GM18505 (cell line): ENCODE measurements at regions not wholly inside any gene's neighbourhood (a gene's known extent, or its start where the extent isn't known, plus 50 kb on each side); places are given as distances from the start of the nearest gene placed in this dataset.

Experiments
- ATAC-seq: cut with Tn5 transposase; IDR thresholded peaks from one replicate; pipeline ENCODE4 v1.9.1; 2021; ENCODE audit not compliant: unreplicated experiment
- POLR2A ChIP-seq: IDR thresholded peaks from 4 replicates; pipeline ENCODE4 v1.6.1; 2011; ENCODE audit warnings: borderline replicate concordance; ENCODE audit not compliant: insufficient read depth, insufficient read length; ENCODE audit errors: extremely low read depth

DNA sequence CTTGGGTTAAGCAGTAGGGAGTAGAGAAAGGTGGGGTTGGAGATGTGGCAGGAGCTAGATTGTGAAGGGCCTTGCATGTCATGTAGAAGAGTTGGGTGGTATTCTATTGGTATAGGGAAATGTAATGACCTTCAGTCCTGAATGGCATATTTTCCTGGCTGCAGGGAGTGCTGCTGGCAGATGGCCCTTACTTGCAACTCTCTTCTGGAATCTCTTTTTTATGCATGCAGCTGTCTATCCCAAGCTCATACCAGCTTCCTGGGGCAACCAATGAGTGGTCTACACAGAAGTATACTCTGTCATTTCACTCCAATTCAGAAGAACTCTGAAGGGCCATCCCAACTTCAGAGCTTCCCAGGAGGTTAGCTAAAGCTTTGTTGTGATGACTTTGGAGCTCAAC, 144.7 kb upstream of the ANKRD28 start:
- no peak for ATAC-seq
- no peak for TF ChIP-seq POLR2A

DNA sequence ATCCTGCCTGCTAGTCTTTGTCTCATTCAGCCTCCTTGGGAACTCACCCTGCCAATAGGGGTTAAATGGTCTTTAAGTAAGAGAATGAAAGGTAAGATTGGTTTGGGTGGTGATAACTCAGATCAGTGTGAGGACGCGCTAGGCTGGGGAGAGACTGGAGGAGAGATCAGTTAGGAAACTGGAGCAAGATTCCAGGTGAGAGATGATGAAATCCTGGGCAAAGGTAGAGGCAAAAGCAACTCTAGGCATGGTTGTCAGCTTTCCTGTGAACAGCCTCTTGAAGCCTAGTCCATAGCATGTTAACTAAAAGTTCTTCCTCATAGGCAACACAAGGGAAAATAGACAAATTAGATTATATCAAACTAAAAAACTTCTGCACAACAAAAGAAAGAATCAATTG, 145.2 kb upstream of the ANKRD28 start:
- no peak for ATAC-seq

DNA sequence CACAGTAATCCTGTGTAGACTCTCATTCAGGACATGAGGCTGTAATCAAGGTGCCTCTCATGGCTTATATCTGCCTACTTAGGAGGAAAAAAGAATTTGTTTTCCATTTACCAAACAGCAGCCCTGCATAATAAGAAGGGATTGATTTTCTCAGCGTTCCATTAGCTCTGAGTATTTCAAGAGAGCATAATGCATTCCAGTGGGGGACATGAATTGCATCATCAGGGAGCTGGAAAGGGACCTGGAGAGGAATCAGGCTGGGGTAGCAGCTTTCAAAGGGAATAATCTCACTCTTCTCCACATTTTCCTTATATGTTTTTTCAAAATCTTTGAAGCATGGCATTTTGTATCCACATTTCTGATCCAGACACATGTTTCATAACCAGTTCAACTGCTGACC, 150.6 kb upstream of the ANKRD28 start:
- TF ChIP-seq POLR2A = no peak
- no peak for ATAC-seq

More for the DNA sequence above, 145.2 kb upstream of the ANKRD28 start:
- TF ChIP-seq POLR2A = no peak

DNA sequence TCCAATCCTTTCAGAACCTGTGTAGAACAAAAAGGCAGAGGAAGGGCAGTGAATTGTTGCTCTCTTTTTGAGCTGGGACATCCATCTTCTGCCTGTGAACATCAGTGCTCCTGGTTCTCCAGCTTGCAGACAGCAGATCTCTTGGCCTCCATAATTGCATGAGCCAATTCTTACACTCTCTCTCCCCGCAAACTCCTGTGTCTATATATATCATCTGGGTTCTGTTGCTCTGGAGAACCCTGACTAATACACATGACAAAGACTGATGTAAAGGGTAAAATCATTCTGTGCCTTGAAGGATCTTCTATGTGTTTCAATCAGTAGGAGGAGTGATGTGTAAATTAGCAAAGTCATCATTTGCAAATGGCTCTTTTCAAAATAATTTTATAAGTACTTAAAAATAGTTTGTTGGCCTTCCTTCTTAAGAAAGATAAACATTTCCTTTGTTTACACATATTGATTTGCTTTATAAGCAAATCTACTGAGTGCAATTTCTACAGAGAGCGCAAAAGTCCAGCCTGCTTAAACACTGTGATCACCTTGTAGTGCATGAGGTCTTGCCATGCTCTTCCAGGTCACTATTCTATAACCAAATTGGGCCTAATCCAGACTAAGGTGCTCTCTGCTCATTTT, 154.9 kb upstream of the ANKRD28 start:
- TF ChIP-seq POLR2A = no peak
- ATAC-seq = no peak

DNA sequence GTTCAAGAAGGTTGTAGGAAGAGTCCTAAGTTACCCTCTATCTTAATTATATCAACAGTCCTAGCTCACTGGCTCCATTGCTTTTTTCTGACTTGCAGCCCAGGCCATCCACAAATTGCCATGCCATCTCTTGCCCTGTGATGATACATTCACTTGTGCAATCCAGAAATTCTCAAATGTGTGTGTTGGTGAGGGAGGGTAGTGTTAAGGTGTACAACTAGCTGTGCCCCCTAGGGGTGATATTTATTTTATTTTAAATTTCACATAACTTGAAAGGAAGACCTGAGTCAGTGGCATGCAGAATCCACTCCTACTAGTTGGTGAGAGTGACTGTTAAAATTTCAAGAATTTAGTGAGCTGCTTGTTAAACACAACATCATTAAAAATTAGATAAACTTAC, 156.1 kb upstream of the ANKRD28 start:
- TF ChIP-seq POLR2A = no peak
- no peak for ATAC-seq

DNA sequence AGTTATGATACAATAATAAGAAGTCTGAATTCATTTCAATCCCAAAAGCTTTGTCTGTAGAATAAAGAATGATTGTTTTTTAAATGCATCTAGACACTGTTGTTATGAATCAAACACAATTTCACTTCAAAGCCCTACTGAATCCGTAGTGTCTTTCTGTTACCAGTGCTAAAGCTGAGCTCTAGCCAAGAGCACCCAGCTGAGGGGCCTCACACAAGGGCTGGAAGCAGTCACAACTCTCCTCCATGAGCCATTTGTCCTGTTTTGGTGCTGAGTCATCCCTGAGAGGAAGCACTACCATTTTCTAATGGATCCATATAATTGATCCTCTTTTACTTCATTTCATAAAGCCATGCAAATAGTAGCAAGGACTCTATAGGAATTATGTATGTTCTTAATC, 158.2 kb upstream of the ANKRD28 start:
- no peak for TF ChIP-seq POLR2A
- ATAC-seq = no peak

DNA sequence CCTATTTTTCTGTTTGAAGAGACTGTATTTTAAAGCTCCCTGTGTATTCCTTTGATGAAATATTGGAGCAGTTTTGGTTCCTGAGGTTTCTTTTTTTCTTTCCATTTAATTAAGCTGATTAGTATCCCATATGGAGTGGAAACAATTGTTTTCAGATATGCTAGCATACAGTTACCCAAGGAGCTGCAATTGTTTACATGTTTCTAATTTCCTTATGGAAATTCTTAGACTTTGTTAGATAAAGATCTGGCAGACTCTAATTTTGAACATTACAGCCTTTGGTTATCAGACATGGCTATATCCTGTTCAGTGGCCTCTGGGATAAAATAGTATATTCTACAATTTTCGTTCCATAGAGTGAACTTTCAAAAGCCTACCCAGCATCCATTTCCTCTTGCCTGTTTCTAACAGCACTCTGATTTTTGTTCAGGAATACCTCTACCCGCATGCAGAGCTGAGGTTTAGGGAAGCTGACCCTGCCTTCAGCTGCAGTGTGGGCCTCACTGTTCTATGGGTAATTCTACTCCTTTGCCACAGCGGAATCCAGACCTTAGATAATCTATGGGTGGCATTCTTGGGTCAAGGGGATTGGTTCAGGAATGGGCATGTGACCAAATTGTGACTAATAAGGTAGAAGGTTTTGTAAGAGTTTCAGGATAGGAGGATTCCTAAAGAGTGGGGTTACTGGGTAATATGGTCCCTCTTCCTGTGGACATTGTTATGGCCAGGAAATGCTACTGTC, 161.1 kb upstream of the ANKRD28 start:
- no peak for TF ChIP-seq POLR2A
- no peak for ATAC-seq

DNA sequence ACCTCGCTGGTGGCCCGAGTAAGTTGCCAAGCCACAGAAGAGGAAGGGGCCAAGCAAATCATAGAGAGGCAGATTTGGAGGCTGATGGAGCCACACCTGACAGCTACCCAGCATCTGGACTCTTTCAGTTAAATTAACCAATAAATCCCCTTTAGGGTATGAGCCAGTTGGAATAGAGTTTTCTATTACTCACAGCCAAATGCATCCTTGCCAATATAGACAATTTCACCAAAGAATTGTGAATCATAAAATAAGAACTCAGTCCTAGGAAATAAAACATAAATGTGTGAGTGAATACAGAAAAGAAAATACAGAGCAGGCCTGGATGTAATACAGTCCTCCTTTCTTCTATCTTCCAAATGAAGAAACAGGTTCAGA, 161.6 kb upstream of the ANKRD28 start:
- no peak for TF ChIP-seq POLR2A

DNA sequence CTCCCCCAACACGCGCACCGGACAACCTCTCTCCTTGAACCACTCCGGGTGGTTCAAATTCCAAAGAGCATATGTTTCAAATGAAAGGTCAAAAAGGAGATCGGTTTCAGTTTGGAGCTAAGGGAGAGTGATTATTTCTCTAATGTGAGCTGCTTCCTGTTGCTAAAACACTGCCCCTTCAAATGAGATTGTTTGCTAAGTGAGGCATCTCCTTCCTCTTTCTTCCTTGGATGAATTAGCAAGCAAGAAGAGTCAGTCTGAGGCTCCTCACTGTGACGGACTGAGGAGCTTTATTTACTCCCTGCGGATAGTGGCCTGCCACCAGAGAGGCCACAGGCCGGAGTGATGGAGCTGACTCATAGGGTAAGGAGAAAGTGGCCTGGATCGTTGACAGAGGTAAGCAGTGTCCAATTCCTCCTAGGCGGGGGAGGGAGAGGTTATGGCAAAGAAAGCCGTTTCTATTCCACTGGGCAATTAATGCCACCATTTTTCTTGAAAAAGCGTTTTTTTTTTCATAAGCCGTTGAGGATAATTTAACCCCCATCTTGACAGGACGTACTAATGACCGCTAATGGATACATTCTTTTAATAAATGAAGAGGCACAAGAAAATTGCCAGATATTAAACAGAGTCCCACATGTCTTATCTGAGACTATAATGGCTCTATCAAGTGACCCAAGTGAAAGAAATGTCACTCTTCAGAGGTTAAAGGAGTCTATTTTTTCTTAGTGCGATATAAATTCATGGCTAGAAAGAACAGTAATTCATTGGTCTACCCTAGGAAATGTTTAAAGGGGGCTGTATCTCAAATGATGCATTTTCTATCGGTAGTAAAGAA, 167.0 kb upstream of the ANKRD28 start:
- no peak for TF ChIP-seq POLR2A
- no peak for ATAC-seq

More for the DNA sequence above, 161.6 kb upstream of the ANKRD28 start:
- no peak for ATAC-seq

DNA sequence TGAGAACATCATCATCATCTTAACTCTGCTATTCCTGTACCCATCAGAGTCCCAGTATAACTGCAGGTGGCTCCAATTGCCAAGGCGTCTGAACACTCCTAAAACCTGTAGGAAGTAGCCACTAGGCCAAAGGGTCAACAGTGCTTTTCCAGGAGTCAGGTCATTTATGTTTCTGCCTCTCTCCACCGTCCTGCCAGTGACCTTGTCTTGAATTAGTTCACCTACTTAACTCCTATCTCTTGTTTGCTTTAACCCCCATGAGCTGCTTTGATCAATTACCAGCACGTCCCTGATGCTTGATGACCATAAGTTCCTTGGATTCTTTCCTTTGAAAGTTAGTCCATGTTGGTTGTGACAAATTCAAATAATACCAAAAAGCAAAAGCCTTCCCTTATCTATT, 169.8 kb upstream of the ANKRD28 start:
- no peak for TF ChIP-seq POLR2A
- no peak for ATAC-seq

DNA sequence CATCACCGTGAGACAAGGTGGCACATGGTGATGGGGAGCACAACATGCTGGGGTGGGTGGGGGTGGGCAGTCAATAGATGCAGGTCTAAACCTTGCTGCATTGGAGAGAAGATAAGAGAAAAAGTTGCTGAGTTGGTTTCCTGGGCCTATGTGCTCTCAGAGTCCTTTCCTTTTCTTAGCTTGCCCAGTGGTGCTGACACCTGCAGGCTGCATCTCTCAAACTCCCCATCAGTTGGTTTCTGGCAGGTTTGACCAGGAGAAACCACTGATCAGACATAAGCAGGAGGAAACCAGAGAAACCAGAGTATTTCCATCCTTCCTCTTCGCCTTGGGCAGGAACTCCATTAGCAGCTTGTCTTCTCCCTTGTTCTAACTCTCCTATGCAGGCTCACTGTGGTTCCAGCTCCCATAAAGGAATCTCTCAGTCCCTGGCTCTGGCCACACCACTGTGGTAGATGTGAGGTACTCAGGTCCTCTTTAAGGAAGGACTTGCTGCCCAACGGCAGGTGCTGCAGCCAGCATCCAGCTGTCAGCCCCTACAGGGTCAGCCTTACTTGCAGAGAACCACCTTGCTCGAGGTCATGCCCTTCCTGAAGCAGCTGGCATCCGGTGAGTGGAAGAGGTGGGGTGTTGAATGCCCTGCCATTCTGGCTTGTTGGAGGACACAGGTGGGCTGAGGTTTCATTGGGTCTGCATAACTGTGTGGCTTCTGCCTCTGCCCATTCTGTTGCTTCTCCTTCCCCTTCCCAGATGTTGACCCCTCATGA, 172.3 kb upstream of the ANKRD28 start:
- ATAC-seq = no peak
- TF ChIP-seq POLR2A = no peak

DNA sequence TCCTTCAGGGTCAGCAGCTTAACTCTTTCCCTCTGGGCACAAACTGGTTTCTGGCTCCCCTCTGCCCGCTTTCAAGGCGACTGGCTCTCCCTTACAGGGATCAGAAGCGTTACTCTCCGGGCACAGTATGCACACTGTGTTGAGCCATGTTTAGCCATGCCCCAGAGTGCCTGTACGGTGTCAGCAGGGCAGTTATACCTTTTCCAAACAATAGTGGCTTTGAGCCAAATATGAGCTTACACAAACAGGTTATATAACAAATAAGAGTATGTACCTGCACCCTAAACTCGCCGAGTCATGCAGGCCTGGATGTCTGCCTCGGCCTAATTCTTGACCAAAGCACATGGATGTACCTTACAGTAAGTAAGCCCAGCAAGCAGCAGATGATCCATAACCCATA, 175.6 kb upstream of the ANKRD28 start:
- no peak for TF ChIP-seq POLR2A
- ATAC-seq = no peak

DNA sequence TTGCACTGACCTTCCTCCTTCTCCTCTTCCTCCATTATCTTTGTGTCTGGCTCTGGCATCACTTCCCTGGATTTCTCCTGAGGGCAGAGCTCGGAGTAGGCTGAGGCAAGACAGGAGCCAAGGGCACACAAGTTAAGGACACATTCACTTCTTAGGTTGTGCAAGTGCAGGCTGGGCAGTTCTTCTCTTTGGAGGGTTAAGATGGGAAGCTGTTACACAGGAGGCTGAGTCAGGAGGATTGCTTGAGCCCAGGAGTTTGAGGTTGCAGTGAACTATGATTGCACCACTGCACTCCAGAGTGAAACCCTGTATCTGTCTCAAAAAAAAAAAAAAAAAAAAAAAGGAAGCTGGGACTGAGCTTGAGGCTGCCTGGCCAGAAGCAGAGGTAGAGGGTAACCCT, 176.2 kb upstream of the ANKRD28 start:
- no peak for TF ChIP-seq POLR2A
- ATAC-seq = no peak
